HepG2 (cell line): ENCODE measurements at regions not wholly inside any gene's neighbourhood (a gene's known extent, or its start where the extent isn't known, plus 50 kb on each side); places are given as distances from the start of the nearest gene placed in this dataset.
A peak's percentile ranks its signal among the peaks of the same experiment; 100 is the strongest.
"Not testable (repeated sequence)": the region's sequence is repeated elsewhere in the genome, so short reads cannot be mapped to it uniquely, and the experiment has no call there.

Source experiments
- ATAC-seq: fragments of 200-7000 bp; cut with Tn5 transposase; 3 replicates; pipeline ENCODE4 v1.9.1; 2020; ENCODE audit warnings: mild to moderate bottlenecking, moderate library complexity
- BruUV-seq: library from RNA; stranded (reverse); fragments of 400-500 nt; replicated peaks from 2 replicates; lab custom pipeline; 2021; lab: Mats Ljungman, UMichigan
- CTCF ChIA-PET: fragments of 300-600 bp; formaldehyde crosslinking; extraction: SDS; loops from one replicate; lab custom pipeline; 2021; ENCODE audit warnings: low total read pairs, inconsistent platforms, low intra/inter-chr PET ratio; lab: Yijun Ruan, JAX
- POLR2A ChIA-PET: fragments of 350-600 bp; sonication (Branson Sonifier 250); formaldehyde crosslinking; loops from one replicate; lab custom pipeline; 2020; ENCODE audit warnings: antibody characterized with exemption, inconsistent platforms; lab: Yijun Ruan, JAX
- DNase-seq: peaks from one replicate; pipeline ENCODE4 v3.0.0-alpha.2; 2015; ENCODE audit warnings: low spot score
- FAIRE-seq: peaks from 3 replicates; lab custom pipeline; 2011; peaks lifted over from hg19 to GRCh38; lab: Jason Lieb, UNC
- H2AFZ ChIP-seq: one replicate; pipeline ENCODE4 v1.6.1; 2011; ENCODE audit warnings: low read length, inconsistent platforms
- H3K27ac ChIP-seq: fragments of 300-600 bp; 3 replicates; pipeline ENCODE4 v1.8.0; 2011; ENCODE audit warnings: mixed run types, mild to moderate bottlenecking, mixed read lengths, low read length, inconsistent platforms; ENCODE audit not compliant: insufficient read depth; ENCODE audit errors: extremely low read length
- H3K27me3 ChIP-seq, 2 experiments: fragments of 200-600 bp in 1 of 2; 2 replicates in 1 of 2; 3 replicates in 1 of 2; pipeline versions ENCODE4 v1.6.0 to v1.8.0; 2011; ENCODE audit warnings: low read length in 2 of 2, mild to moderate bottlenecking in 2 of 2, moderate library complexity in 2 of 2, inconsistent platforms in 1 of 2; ENCODE audit not compliant: insufficient read depth in 2 of 2, control insufficient read depth in 1 of 2
- H3K36me3 ChIP-seq, 2 experiments: fragments of 200-600 bp in 1 of 2; replicated peaks in 1 of 2; 2 replicates in 1 of 2; 3 replicates in 1 of 2; pipeline versions ENCODE4 v1.5.1 to v1.8.0; 2011; ENCODE audit warnings: low read length in 2 of 2, inconsistent platforms in 1 of 2; ENCODE audit not compliant: insufficient read depth in 2 of 2, control insufficient read depth in 1 of 2
- H3K4me1 ChIP-seq: 2 replicates; pipeline ENCODE4 v1.5.1; 2012; ENCODE audit warnings: low read length, inconsistent platforms; ENCODE audit not compliant: insufficient read depth
- H3K4me2 ChIP-seq: 2 replicates; pipeline ENCODE4 v1.6.0; 2011; ENCODE audit warnings: low read depth, low read length, inconsistent platforms
- H3K4me3 ChIP-seq, 3 experiments: fragments of 200-600 bp in 1 of 3; sonication (generic), shearing (Covaris generic) in 1 of 3; replicated peaks in 1 of 3; 2 replicates each; pipeline ENCODE4 v1.5.1; 2011 to 2016; ENCODE audit warnings: low read length in 3 of 3, inconsistent platforms in 2 of 3, low read depth in 2 of 3, mild to moderate bottlenecking in 2 of 3, control low read depth in 1 of 3, mixed read lengths in 1 of 3; ENCODE audit not compliant: insufficient read depth in 1 of 3
- H3K79me2 ChIP-seq: one replicate; pipeline ENCODE4 v1.6.1; 2011; ENCODE audit warnings: low read length, inconsistent platforms; ENCODE audit not compliant: insufficient read depth
- H3K9ac ChIP-seq: 2 replicates; pipeline ENCODE4 v1.6.0; 2011; ENCODE audit warnings: mild to moderate bottlenecking, low read depth, low read length, inconsistent platforms; ENCODE audit not compliant: insufficient read depth
- H3K9me3 ChIP-seq: 2 replicates; pipeline ENCODE4 v1.5.1; 2012; ENCODE audit warnings: mild to moderate bottlenecking, low read length
- H4K20me1 ChIP-seq: 2 replicates; pipeline ENCODE4 v1.6.0; 2011; ENCODE audit warnings: inconsistent platforms, mild to moderate bottlenecking, low read length, moderate library complexity; ENCODE audit not compliant: insufficient read depth
- WGBS: methylation state at CpG from one replicate; pipeline ENCODE4 v1.1.6; 2017; ENCODE audit warnings: low lambda C conversion rate; 5-methylcytosine and 5-hydroxymethylcytosine counted together
- in situ Hi-C: cut with HindIII; loops from 2 replicates; pipeline ENCODE4 v1.10.0; 2017; ENCODE audit warnings: low pct_unique_long_range_greater_than_20kb; ENCODE audit not compliant: extremely low pct_ligation_motif_present
- intact Hi-C: fragments of 100-400 bp; cut with micrococcal nuclease; formaldehyde crosslinking; loops from one replicate; pipeline ENCODE4 v1.10.0; 2022; ENCODE audit not compliant: unreplicated experiment

GRCh38 chr15:21344960-21345359 lies 95.3 kb downstream of the POTEB3 start:
- FAIRE-seq, in situ Hi-C loops, H3K9me3 ChIP-seq, H3K4me1 ChIP-seq, H3K4me3 ChIP-seq, H3K4me2 ChIP-seq, CTCF ChIA-PET, H3K36me3 ChIP-seq, DNase-seq, H3K27me3 ChIP-seq, intact Hi-C loops, POLR2A ChIA-PET, H2AFZ ChIP-seq, H3K79me2 ChIP-seq, BruUV-seq, H3K9ac ChIP-seq, H3K27ac ChIP-seq, H4K20me1 ChIP-seq, ATAC-seq: not testable (repeated sequence)
- WGBS: no CpG with 5 or more reads among the region's 47 CpGs

GRCh38 chr15:21344500-21344899 lies 95.8 kb downstream of the POTEB3 start:
- H3K4me1 ChIP-seq, H3K9ac ChIP-seq, H3K27me3 ChIP-seq, in situ Hi-C loops, DNase-seq, H2AFZ ChIP-seq, H3K4me2 ChIP-seq, POLR2A ChIA-PET, H3K4me3 ChIP-seq, H3K27ac ChIP-seq, BruUV-seq, FAIRE-seq, intact Hi-C loops, CTCF ChIA-PET, H3K79me2 ChIP-seq, H4K20me1 ChIP-seq, H3K9me3 ChIP-seq, H3K36me3 ChIP-seq: not testable (repeated sequence)
- WGBS: no CpG with 5 or more reads among the region's 41 CpGs
- peak; percentile 66 for ATAC-seq

GRCh38 chr15:21337028-21337427 lies 103.3 kb downstream of the POTEB3 start:
- FAIRE-seq, CTCF ChIA-PET, ATAC-seq, H3K36me3 ChIP-seq, H3K9me3 ChIP-seq, H3K79me2 ChIP-seq, H4K20me1 ChIP-seq, H2AFZ ChIP-seq, H3K4me1 ChIP-seq, BruUV-seq, in situ Hi-C loops, DNase-seq, H3K9ac ChIP-seq, H3K27me3 ChIP-seq, POLR2A ChIA-PET, H3K4me3 ChIP-seq, intact Hi-C loops, H3K27ac ChIP-seq, H3K4me2 ChIP-seq: not testable (repeated sequence)
- WGBS: no CpG with 5 or more reads among the region's 2 CpGs

GRCh38 chr15:21324720-21325460 lies 115.4 kb downstream of the POTEB3 start:
- H3K79me2 ChIP-seq, CTCF ChIA-PET, POLR2A ChIA-PET, H2AFZ ChIP-seq, H4K20me1 ChIP-seq, DNase-seq, H3K9me3 ChIP-seq, intact Hi-C loops, H3K27ac ChIP-seq, in situ Hi-C loops, FAIRE-seq, H3K36me3 ChIP-seq, BruUV-seq, H3K4me3 ChIP-seq, H3K4me1 ChIP-seq, H3K9ac ChIP-seq, H3K27me3 ChIP-seq, H3K4me2 ChIP-seq: not testable (repeated sequence)
- 20% methylated on average over 9 of the region's 68 CpGs for WGBS
- peak; percentile 76 for ATAC-seq
